Mesenchymal stem cell (in vitro differentiated cells and primary cell): ENCODE measurements at regions not wholly inside any gene's neighbourhood (a gene's known extent, or its start where the extent isn't known, plus 50 kb on each side); places are given as distances from the start of the nearest gene placed in this dataset.

Experiments used
- DNase-seq: peaks from one replicate; pipeline ENCODE4 v3.0.0-alpha.2; 2013
- H2AFZ ChIP-seq: one replicate; pipeline ENCODE4 v1.6.1; 2013; ENCODE audit warnings: low read depth, mild to moderate bottlenecking, control low read depth, inconsistent platforms, low read length, moderate library complexity
- H2AK5ac ChIP-seq: 2 replicates; pipeline ENCODE4 v1.6.1; 2013; ENCODE audit warnings: low read length, moderate library complexity, mild to moderate bottlenecking, inconsistent platforms; ENCODE audit not compliant: severe bottlenecking
- H2BK120ac ChIP-seq: one replicate; pipeline ENCODE4 v1.6.1; 2013; ENCODE audit warnings: low read depth, mild to moderate bottlenecking, inconsistent platforms, low read length, moderate library complexity
- H2BK12ac ChIP-seq, 2 experiments: one replicate each; pipeline ENCODE4 v1.6.1; 2013; ENCODE audit warnings: inconsistent platforms in 2 of 2, low read length in 2 of 2, mild to moderate bottlenecking in 2 of 2, moderate library complexity in 2 of 2, control low read depth in 1 of 2
- H2BK15ac ChIP-seq: one replicate; pipeline ENCODE4 v1.6.1; 2013; ENCODE audit warnings: mild to moderate bottlenecking, low read depth, inconsistent platforms; ENCODE audit not compliant: poor library complexity, severe bottlenecking
- H2BK5ac ChIP-seq: 2 replicates; pipeline ENCODE4 v1.6.1; 2013; ENCODE audit warnings: low read depth, mild to moderate bottlenecking, low read length, control low read depth, inconsistent platforms; ENCODE audit not compliant: poor library complexity, severe bottlenecking
- H3K14ac ChIP-seq, 2 experiments: one replicate each; pipeline ENCODE4 v1.6.1; 2013; ENCODE audit warnings: inconsistent platforms in 2 of 2, low read length in 2 of 2, control low read depth in 1 of 2, mild to moderate bottlenecking in 1 of 2, moderate library complexity in 1 of 2
- H3K18ac ChIP-seq, 2 experiments: one replicate each; pipeline ENCODE4 v1.6.1; 2013; ENCODE audit warnings: inconsistent platforms in 2 of 2, low read length in 2 of 2, control low read depth in 1 of 2, low read depth in 1 of 2, mild to moderate bottlenecking in 1 of 2
- H3K23ac ChIP-seq, 2 experiments: one replicate each; pipeline ENCODE4 v1.6.1; 2013; ENCODE audit warnings: inconsistent platforms in 2 of 2, low read length in 2 of 2, mild to moderate bottlenecking in 2 of 2, moderate library complexity in 2 of 2, control low read depth in 1 of 2
- H3K27ac ChIP-seq: 2 replicates; pipeline ENCODE4 v1.5.1; 2013; ENCODE audit warnings: mild to moderate bottlenecking, moderate library complexity, low read length, control low read depth, inconsistent platforms; ENCODE audit not compliant: poor library complexity, severe bottlenecking
- H3K27me3 ChIP-seq, 2 experiments: 2 replicates each; pipeline versions ENCODE4 v1.6.1 to v1.7.0; 2013; ENCODE audit warnings: low read length in 2 of 2, mild to moderate bottlenecking in 2 of 2, moderate library complexity in 2 of 2, control low read depth in 1 of 2, inconsistent platforms in 1 of 2; ENCODE audit not compliant: control insufficient read depth in 1 of 2, insufficient read depth in 1 of 2
- H3K36me3 ChIP-seq, 2 experiments: 2 replicates each; pipeline versions ENCODE4 v1.6.1 to v1.7.0; 2013; ENCODE audit warnings: low read length in 2 of 2, control low read depth in 1 of 2, inconsistent platforms in 1 of 2, low read depth in 1 of 2, mild to moderate bottlenecking in 1 of 2; ENCODE audit not compliant: insufficient read depth in 2 of 2, control insufficient read depth in 1 of 2
- H3K4ac ChIP-seq, 2 experiments: one replicate each; pipeline ENCODE4 v1.6.1; 2013; ENCODE audit warnings: inconsistent platforms in 2 of 2, low read length in 2 of 2, mild to moderate bottlenecking in 2 of 2, moderate library complexity in 2 of 2, control low read depth in 1 of 2, low read depth in 1 of 2
- H3K4me1 ChIP-seq: 2 replicates; pipeline ENCODE4 v1.6.1; 2013; ENCODE audit warnings: low read depth, low read length, control low read depth; ENCODE audit not compliant: control insufficient read depth, insufficient read depth
- H3K4me2 ChIP-seq: 2 replicates; pipeline ENCODE4 v1.6.1; 2013; ENCODE audit warnings: low read length, mild to moderate bottlenecking, inconsistent platforms; ENCODE audit not compliant: poor library complexity, severe bottlenecking
- H3K4me3 ChIP-seq, 2 experiments: 2 replicates each; pipeline versions ENCODE4 v1.5.1 to v1.7.0; 2013; ENCODE audit warnings: low read length in 2 of 2, mild to moderate bottlenecking in 2 of 2, control low read depth in 1 of 2, low read depth in 1 of 2; ENCODE audit not compliant: insufficient read depth in 1 of 2
- H3K79me1 ChIP-seq: replicated peaks from 2 replicates; pipeline ENCODE4 v1.6.1; 2013; ENCODE audit warnings: mild to moderate bottlenecking, control low read depth, low read length, inconsistent platforms; ENCODE audit not compliant: poor library complexity, severe bottlenecking
- H3K9ac ChIP-seq: 2 replicates; pipeline ENCODE4 v1.7.0; 2013; ENCODE audit warnings: mild to moderate bottlenecking, low read length, moderate library complexity
- H3K9me3 ChIP-seq: 2 replicates; pipeline ENCODE4 v1.7.0; 2013; ENCODE audit warnings: mild to moderate bottlenecking, low read length; ENCODE audit not compliant: control insufficient read depth
- H4K8ac ChIP-seq: one replicate; pipeline ENCODE4 v1.6.1; 2013; ENCODE audit warnings: inconsistent platforms, mild to moderate bottlenecking, low read length, moderate library complexity
- H4K91ac ChIP-seq: one replicate; pipeline ENCODE4 v1.6.1; 2013; ENCODE audit warnings: mild to moderate bottlenecking, low read length, inconsistent platforms
- WGBS: methylation state at CpG from one replicate; pipeline ENCODE4 v1.1.7; 2013; ENCODE audit warnings: mixed read lengths; 5-methylcytosine and 5-hydroxymethylcytosine counted together

GRCh38 chr14:87323191-87323590, 669.8 kb downstream of the GALC start:
- no peak overlapping the region for H2AFZ ChIP-seq
- no peaks in the 10 kb centered on the region for H3K4me1 ChIP-seq
- H2BK5ac ChIP-seq, result no peak overlapping the region
- H2BK120ac ChIP-seq, result no peak overlapping the region
- H4K91ac ChIP-seq, result no peak overlapping the region
- no peak overlapping the region for H3K23ac ChIP-seq
- no peak overlapping the region for H2AK5ac ChIP-seq
- H3K36me3 ChIP-seq, result no peaks in the 10 kb centered on the region
- no peak for DNase-seq
- no peak overlapping the region for H3K4ac ChIP-seq
- 100% methylated on average over 1 of the region's 2 CpGs for WGBS
- no peak overlapping the region for H4K8ac ChIP-seq
- H3K18ac ChIP-seq, result no peak overlapping the region
- no peaks in the 10 kb centered on the region for H3K9me3 ChIP-seq
- H3K27me3 ChIP-seq, result no peaks in the 10 kb centered on the region
- no peaks in the 10 kb centered on the region for H3K79me1 ChIP-seq
- no peak overlapping the region for H3K14ac ChIP-seq
- no peak overlapping the region for H3K9ac ChIP-seq
- H2BK12ac ChIP-seq, result no peak overlapping the region
- H3K4me2 ChIP-seq, result no peak overlapping the region
- H3K4me3 ChIP-seq, result no peak overlapping the region
- H2BK15ac ChIP-seq, result no peak overlapping the region
- H3K27ac ChIP-seq, result no peak overlapping the region

- no CpG with 5 or more reads among the region's 1 CpG for WGBS
- H2BK15ac ChIP-seq, result no peak overlapping the region
- no peaks in the 10 kb centered on the region for H3K79me1 ChIP-seq
- H3K14ac ChIP-seq, result no peak overlapping the region
- no peaks in the 10 kb centered on the region for H3K9me3 ChIP-seq
- no peak overlapping the region for H3K27ac ChIP-seq
- H3K36me3 ChIP-seq, result no peaks in the 10 kb centered on the region
- H2BK12ac ChIP-seq, result no peak overlapping the region
- no peaks in the 10 kb centered on the region for H3K27me3 ChIP-seq
- no peak overlapping the region for H2AK5ac ChIP-seq
- no peak overlapping the region for H3K9ac ChIP-seq
- H3K4me2 ChIP-seq, result no peak overlapping the region
- H4K91ac ChIP-seq, result no peak overlapping the region
- no peak overlapping the region for H3K4ac ChIP-seq
- no peak overlapping the region for H3K23ac ChIP-seq
- H3K4me1 ChIP-seq, result no peaks in the 10 kb centered on the region
- DNase-seq, result no peak
- no peak overlapping the region for H2BK5ac ChIP-seq
- no peak overlapping the region for H4K8ac ChIP-seq
- H2AFZ ChIP-seq, result no peak overlapping the region
- H3K4me3 ChIP-seq, result no peak overlapping the region
- no peak overlapping the region for H3K18ac ChIP-seq
- no peak overlapping the region for H2BK120ac ChIP-seq
Observed at GRCh38 chr14:87321548-87321947, 671.4 kb downstream of the GALC start.

- Histone ChIP-seq H2BK12ac (no peak overlapping the region), H2AFZ (no peak overlapping the region), H3K27me3 (no peaks in the 10 kb centered on the region), H3K27ac (no peak overlapping the region), H3K18ac (no peak overlapping the region), H2AK5ac (no peak overlapping the region), H3K36me3 (no peaks in the 10 kb centered on the region), H3K23ac (no peak overlapping the region), H3K4me2 (no peak overlapping the region), H4K8ac (no peak overlapping the region), H4K91ac (no peak overlapping the region), H3K4ac (no peak overlapping the region), H2BK15ac (no peak overlapping the region), H3K4me3 (no peak overlapping the region), H3K14ac (no peak overlapping the region), H3K9ac (no peak overlapping the region), H3K4me1 (no peaks in the 10 kb centered on the region), H2BK5ac (no peak overlapping the region), H3K9me3 (no peaks in the 10 kb centered on the region), H3K79me1 (no peaks in the 10 kb centered on the region), H2BK120ac (no peak overlapping the region)
- WGBS, result 91% methylated on average over 2 of the region's 3 CpGs
- DNase-seq, result no peak
Observed at GRCh38 chr14:87312894-87313205, 680.1 kb downstream of the GALC start.

- H4K91ac ChIP-seq, result no peak overlapping the region
- no peak overlapping the region for H4K8ac ChIP-seq
- H2BK120ac ChIP-seq, result no peak overlapping the region
- H3K79me1 ChIP-seq, result no peaks in the 10 kb centered on the region
- no peak for DNase-seq
- H2AK5ac ChIP-seq, result no peak overlapping the region
- H3K4me3 ChIP-seq, result no peak overlapping the region
- H3K4me1 ChIP-seq, result no peaks in the 10 kb centered on the region
- no peak overlapping the region for H2BK5ac ChIP-seq
- no peak overlapping the region for H3K27ac ChIP-seq
- no peak overlapping the region for H3K18ac ChIP-seq
- no peak overlapping the region for H2BK15ac ChIP-seq
- no peak overlapping the region for H2BK12ac ChIP-seq
- no peak overlapping the region for H3K4ac ChIP-seq
- H2AFZ ChIP-seq, result no peak overlapping the region
- 92% methylated on average over 6 of the region's 7 CpGs for WGBS
- H3K27me3 ChIP-seq, result no peaks in the 10 kb centered on the region
- H3K9ac ChIP-seq, result no peak overlapping the region
- H3K4me2 ChIP-seq, result no peak overlapping the region
- H3K14ac ChIP-seq, result no peak overlapping the region
- H3K9me3 ChIP-seq, result no peaks in the 10 kb centered on the region
- no peaks in the 10 kb centered on the region for H3K36me3 ChIP-seq
- no peak overlapping the region for H3K23ac ChIP-seq
Observed at GRCh38 chr14:87312169-87312893, 680.7 kb downstream of the GALC start.
